Transverse colon (tissue), 4 donors: ENCODE measurements at regions not wholly inside any gene's neighbourhood (a gene's known extent, or its start where the extent isn't known, plus 50 kb on each side); places are given as distances from the start of the nearest gene placed in this dataset.

Experiments used
- DNase-seq: peaks from one replicate; pipeline ENCODE4 v3.0.0-alpha.2; 2019
- H3K27ac ChIP-seq, 4 donors: fragments of 200-600 bp; sonication (generic); 2 replicates each; pipeline ENCODE4 v1.5.1; 2016 to 2018; ENCODE audit warnings: inconsistent platforms in 4 of 4
- H3K27me3 ChIP-seq: fragments of 200-600 bp; sonication (generic); 2 replicates; pipeline ENCODE4 v1.5.1; 2017; ENCODE audit warnings: inconsistent platforms
- H3K36me3 ChIP-seq, 4 donors: fragments of 200-600 bp; sonication (generic); 2 replicates each; pipeline ENCODE4 v1.5.1; 2017 to 2019; ENCODE audit warnings: inconsistent platforms in 4 of 4
- H3K4me1 ChIP-seq, 4 donors: fragments of 200-600 bp; sonication (generic); 2 replicates each; pipeline ENCODE4 v1.5.1; 2017 to 2020; ENCODE audit warnings: inconsistent platforms in 4 of 4
- H3K4me3 ChIP-seq, 4 donors: fragments of 200-600 bp; sonication (generic); 1 replicate in 1 of 4; 2 replicates in 3 of 4; pipeline versions ENCODE4 v1.5.1 to v1.6.1; 2017 to 2019; ENCODE audit warnings: inconsistent platforms in 4 of 4
- H3K9me3 ChIP-seq, 2 donors: fragments of 200-600 bp; sonication (generic); 2 replicates each; pipeline ENCODE4 v1.5.1; 2017 to 2019; ENCODE audit warnings: inconsistent platforms in 2 of 2
- EP300 ChIP-seq: sonication (generic); formaldehyde crosslinking; IDR thresholded peaks from one replicate; pipeline ENCODE4 v1.6.1; 2017; ENCODE audit warnings: antibody characterized with exemption, low read depth
- POLR2A ChIP-seq: fragments of 450-650 bp; IDR thresholded peaks from one replicate; pipeline ENCODE4 v1.6.1; 2016; ENCODE audit warnings: antibody characterized with exemption, mild to moderate bottlenecking, moderate library complexity
- POLR2AphosphoS5 ChIP-seq, 3 donors: sonication (generic); formaldehyde crosslinking; IDR thresholded peaks; one replicate each; pipeline ENCODE4 v1.6.1; 2016; ENCODE audit warnings: antibody characterized with exemption in 3 of 3
- WGBS, 2 donors: methylation state at CpG; one replicate each; pipeline ENCODE4 v1.1.5; 2018; ENCODE audit warnings: low coverage in 1 of 2; 5-methylcytosine and 5-hydroxymethylcytosine counted together
- in situ Hi-C, 4 donors: fragments of 200-750 bp; cut with MboI; loops; one replicate each; pipeline versions ENCODE4 v1.15.0 to v1.15.1; 2017; ENCODE audit warnings: low sequenced_read_pairs in 3 of 4, low pct_ligation_motif_present in 1 of 4, low pct_unique_long_range_greater_than_20kb in 1 of 4
- intact Hi-C: fragments of 100-400 bp; cut with DNase I; formaldehyde crosslinking; loops from one replicate; pipeline ENCODE4 v1.15.1; 2023; ENCODE audit warnings: low total_unique reads
- TF ChIP-seq, protein P1 (sequence below), 5 experiments: fragments of 200-600 bp in 3 of 5; fragments of 450-650 bp in 2 of 5; sonication (generic) in 3 of 5; IDR thresholded peaks; 1 replicate in 2 of 5; 2 replicates in 3 of 5; pipeline ENCODE4 v1.5.1; 2016 to 2017; ENCODE audit warnings: antibody characterized with exemption in 5 of 5, inconsistent platforms in 3 of 5, mild to moderate bottlenecking in 2 of 5, moderate library complexity in 1 of 5

GRCh38 chr12:24746864-24747263 lies 202.0 kb downstream of the BCAT1 start:
- no peaks in the 10 kb centered on the region for H3K36me3 ChIP-seq

DNA sequence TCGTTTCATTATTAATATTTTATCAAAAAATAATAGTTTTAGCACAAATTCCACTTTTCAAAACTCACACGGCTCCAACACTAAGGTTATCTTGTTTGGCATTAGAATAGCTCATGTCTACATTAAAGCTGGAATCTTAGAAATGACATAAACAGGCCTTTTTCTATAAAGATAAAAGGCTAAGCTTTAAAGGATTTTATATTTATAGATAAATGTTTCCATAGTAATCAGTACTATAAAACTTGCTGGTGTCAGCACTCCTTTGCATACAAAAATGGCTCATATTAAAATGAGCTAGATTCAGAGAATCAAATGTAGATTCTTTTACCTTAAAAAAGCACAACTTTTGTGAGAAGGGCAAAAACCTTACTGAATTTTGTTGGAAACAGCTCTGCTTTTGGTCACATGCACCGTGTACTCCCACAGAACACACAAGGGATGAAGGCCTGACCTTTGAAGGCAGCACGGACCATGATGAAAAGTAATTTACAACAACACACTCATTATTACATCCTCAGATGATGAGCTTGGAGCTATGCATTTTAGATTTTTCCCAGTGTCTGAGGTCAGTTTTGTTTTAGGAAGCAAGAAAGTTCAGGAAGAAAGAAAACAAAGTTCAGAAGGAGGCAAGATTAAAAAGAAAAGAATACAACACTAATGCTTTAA lies 202.8 kb downstream of the BCAT1 start:
- in situ Hi-C loops, result no loop called here
- DNase-seq, result no peak

More at GRCh38 chr12:24746864-24747263, 202.0 kb downstream of the BCAT1 start:
- intact Hi-C loops, result no loop called here
- TF ChIP-seq POLR2A (no peak), POLR2AphosphoS5 (IDR thresholded peaks at IDR 0.05) (no peak)
- TF ChIP-seq, protein P1, sequence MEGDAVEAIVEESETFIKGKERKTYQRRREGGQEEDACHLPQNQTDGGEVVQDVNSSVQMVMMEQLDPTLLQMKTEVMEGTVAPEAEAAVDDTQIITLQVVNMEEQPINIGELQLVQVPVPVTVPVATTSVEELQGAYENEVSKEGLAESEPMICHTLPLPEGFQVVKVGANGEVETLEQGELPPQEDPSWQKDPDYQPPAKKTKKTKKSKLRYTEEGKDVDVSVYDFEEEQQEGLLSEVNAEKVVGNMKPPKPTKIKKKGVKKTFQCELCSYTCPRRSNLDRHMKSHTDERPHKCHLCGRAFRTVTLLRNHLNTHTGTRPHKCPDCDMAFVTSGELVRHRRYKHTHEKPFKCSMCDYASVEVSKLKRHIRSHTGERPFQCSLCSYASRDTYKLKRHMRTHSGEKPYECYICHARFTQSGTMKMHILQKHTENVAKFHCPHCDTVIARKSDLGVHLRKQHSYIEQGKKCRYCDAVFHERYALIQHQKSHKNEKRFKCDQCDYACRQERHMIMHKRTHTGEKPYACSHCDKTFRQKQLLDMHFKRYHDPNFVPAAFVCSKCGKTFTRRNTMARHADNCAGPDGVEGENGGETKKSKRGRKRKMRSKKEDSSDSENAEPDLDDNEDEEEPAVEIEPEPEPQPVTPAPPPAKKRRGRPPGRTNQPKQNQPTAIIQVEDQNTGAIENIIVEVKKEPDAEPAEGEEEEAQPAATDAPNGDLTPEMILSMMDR (IDR thresholded peaks at IDR 0.05), result no peak
- Histone ChIP-seq H3K9me3 (no peaks in the 10 kb centered on the region), H3K4me1 (no peaks in the 10 kb centered on the region), H3K4me3 (no peak overlapping the region), H3K27ac (no peak overlapping the region), H3K27me3 (no peaks in the 10 kb centered on the region)
- 62 to 69% methylated on average over 2 of the region's 2 CpGs for WGBS, 2 donors
- in situ Hi-C loops, result no loop called here
- DNase-seq, result no peak

DNA sequence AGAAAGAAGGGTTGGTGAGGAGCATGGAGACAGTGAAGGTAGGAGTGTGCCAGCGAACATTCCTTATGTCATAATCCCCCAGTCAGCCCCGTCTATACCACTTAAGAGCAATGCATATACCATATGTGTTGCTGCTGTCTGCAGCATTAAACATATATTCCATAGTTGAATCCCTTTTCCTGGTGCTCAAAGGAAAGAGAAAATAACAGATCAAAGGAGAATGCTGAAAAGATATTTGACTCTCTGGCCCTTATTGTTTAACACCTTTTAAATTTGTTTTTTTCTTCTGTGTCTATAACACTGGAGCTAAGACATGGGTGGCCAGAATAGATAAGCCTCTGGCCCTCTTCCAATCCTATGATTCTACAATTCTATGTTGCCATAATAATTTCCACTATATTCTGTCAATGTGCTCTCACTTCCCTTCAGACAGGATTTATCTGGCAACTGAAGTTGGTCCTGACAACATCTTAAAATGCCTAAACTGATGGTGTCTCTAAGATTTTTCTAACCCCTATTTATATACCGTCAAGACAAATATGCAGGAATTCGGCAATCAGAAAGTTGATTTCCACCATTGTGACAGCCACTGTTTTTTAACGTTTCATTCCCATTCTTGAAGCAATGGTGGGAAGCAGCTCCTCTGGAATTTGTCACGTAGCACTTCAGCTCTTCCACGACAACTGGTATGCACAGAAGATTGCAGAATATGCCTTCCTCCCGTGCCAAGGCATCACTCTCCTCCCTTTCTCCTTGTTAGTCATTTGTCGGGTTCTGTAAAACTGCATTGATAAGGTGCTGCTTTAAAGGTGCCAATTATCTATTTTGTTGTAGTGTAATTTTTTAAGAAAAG lies 204.7 kb downstream of the BCAT1 start:
- intact Hi-C loops, result no loop called here
- H3K27me3 ChIP-seq, result no peaks in the 10 kb centered on the region
- no peak for DNase-seq
- WGBS, 2 donors, result 80 to 86% methylated on average over 9 of the region's 9 CpGs
- TF ChIP-seq POLR2A (no peak), POLR2AphosphoS5 (IDR thresholded peaks at IDR 0.05) (no peak), EP300 (no peak)
- TF ChIP-seq, protein P1 (IDR thresholded peaks at IDR 0.05), result no peak
- in situ Hi-C loops, result no loop called here
- no peak overlapping the region for H3K27ac ChIP-seq
- no peaks in the 10 kb centered on the region for H3K9me3 ChIP-seq
- no peaks in the 10 kb centered on the region for H3K36me3 ChIP-seq
- H3K4me1 ChIP-seq, result no peaks in the 10 kb centered on the region
- no peak overlapping the region for H3K4me3 ChIP-seq

More for the DNA sequence above, 202.8 kb downstream of the BCAT1 start:
- Histone ChIP-seq H3K27me3 (no peaks in the 10 kb centered on the region), H3K4me1 (no peaks in the 10 kb centered on the region), H3K4me3 (no peak overlapping the region), H3K36me3 (no peaks in the 10 kb centered on the region), H3K27ac (no peak overlapping the region), H3K9me3 (no peaks in the 10 kb centered on the region)
- intact Hi-C loops, result no loop called here
- 58 to 63% methylated on average over 3 to 4 of the region's 4 CpGs for WGBS, 2 donors
- no peak for TF ChIP-seq POLR2A
- TF ChIP-seq EP300, result no peak
- TF ChIP-seq POLR2AphosphoS5 (IDR thresholded peaks at IDR 0.05), result no peak
- TF ChIP-seq, protein P1 (IDR thresholded peaks at IDR 0.05), result no peak

- Histone ChIP-seq H3K4me3 (no peak overlapping the region), H3K27ac (no peak overlapping the region), H3K4me1 (no peaks in the 10 kb centered on the region), H3K36me3 (no peaks in the 10 kb centered on the region), H3K27me3 (no peaks in the 10 kb centered on the region), H3K9me3 (no peaks in the 10 kb centered on the region)
- WGBS, 2 donors, result 63 to 72% methylated on average over 5 of the region's 5 CpGs
- DNase-seq, result peak; percentile 41
- TF ChIP-seq EP300 (no peak), POLR2A (no peak), POLR2AphosphoS5 (IDR thresholded peaks at IDR 0.05) (no peak)
- TF ChIP-seq, protein P1 (IDR thresholded peaks at IDR 0.05), result no peak
- intact Hi-C loops (no loop called here), in situ Hi-C loops (no loop called here)
Measured at GRCh38 chr12:24742378-24742777, 206.5 kb downstream of the BCAT1 start.
